Gastrocnemius medialis (tissue), 4 donors: ENCODE measurements at regions not wholly inside any gene's neighbourhood (a gene's known extent, or its start where the extent isn't known, plus 50 kb on each side); places are given as distances from the start of the nearest gene placed in this dataset.

ENCODE experiments used
- CTCF ChIP-seq, 5 experiments: fragments of 450-650 bp in 3 of 5; fragments of 200-600 bp in 2 of 5; sonication (generic) in 2 of 5; IDR thresholded peaks in 4 of 5; conservative IDR thresholded peaks in 1 of 5; 1 replicate in 4 of 5; 2 replicates in 1 of 5; pipeline ENCODE4 v1.5.1; 2016 to 2019; ENCODE audit warnings: antibody characterized with exemption in 5 of 5, mild to moderate bottlenecking in 3 of 5, moderate library complexity in 3 of 5
- POLR2A ChIP-seq, 2 donors: fragments of 450-650 bp; IDR thresholded peaks; one replicate each; pipeline ENCODE4 v1.6.1; 2017; ENCODE audit warnings: antibody characterized with exemption in 2 of 2, mild to moderate bottlenecking in 2 of 2, moderate library complexity in 2 of 2

DNA sequence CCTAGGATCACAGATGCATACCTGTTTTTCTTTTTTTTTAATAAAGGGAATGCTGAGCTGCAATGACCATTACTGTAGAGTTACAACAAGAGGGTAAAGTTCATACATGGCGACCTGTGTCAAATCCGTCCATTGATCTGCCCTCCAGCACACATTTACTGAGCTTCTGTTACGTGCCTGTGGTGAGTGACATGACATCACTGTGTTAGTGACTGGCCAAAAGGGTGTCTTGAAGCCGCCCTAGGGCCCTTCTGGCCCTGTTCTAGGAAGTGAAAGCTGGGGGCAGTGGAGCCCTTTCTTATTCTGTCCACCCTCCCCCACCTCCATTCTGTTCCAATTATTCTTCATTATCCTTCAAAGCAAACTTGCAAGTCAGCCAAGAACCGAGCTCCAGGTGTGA, 66.3 kb downstream of the ZIC5 start:
- TF ChIP-seq CTCF (IDR thresholded peaks at IDR 0.05 in 4 of 5, conservative IDR thresholded peaks at IDR 0.05 in 1 of 5), result no peak
- TF ChIP-seq POLR2A (IDR thresholded peaks at IDR 0.05), result no peak
